Stomach smooth muscle (tissue), 2 donors: ENCODE measurements at regions not wholly inside any gene's neighbourhood (a gene's known extent, or its start where the extent isn't known, plus 50 kb on each side); places are given as distances from the start of the nearest gene placed in this dataset.

Source experiments
- H3K27ac ChIP-seq: one replicate; pipeline ENCODE4 v1.7.0; 2013; ENCODE audit warnings: mild to moderate bottlenecking, low read length, inconsistent platforms
- H3K27me3 ChIP-seq, 2 donors: one replicate each; pipeline ENCODE4 v1.7.0; 2013; ENCODE audit warnings: low read length in 2 of 2; ENCODE audit not compliant: insufficient read depth in 2 of 2, control insufficient read depth in 1 of 2
- H3K36me3 ChIP-seq, 2 donors: one replicate each; pipeline ENCODE4 v1.7.0; 2013; ENCODE audit warnings: low read length in 2 of 2; ENCODE audit not compliant: control insufficient read depth in 2 of 2, insufficient read depth in 2 of 2
- H3K4me1 ChIP-seq: one replicate; pipeline ENCODE4 v1.7.0; 2013; ENCODE audit warnings: low read length; ENCODE audit not compliant: control insufficient read depth, insufficient read depth
- H3K4me3 ChIP-seq, 2 donors: one replicate each; pipeline ENCODE4 v1.7.0; 2013; ENCODE audit warnings: low read length in 2 of 2
- H3K9ac ChIP-seq, 2 donors: one replicate each; pipeline ENCODE4 v1.7.0; 2013; ENCODE audit warnings: low read length in 2 of 2, mild to moderate bottlenecking in 1 of 2
- H3K9me3 ChIP-seq, 2 donors: one replicate each; pipeline ENCODE4 v1.7.0; 2013; ENCODE audit warnings: low read length in 2 of 2; ENCODE audit not compliant: control insufficient read depth in 2 of 2
- donor health status: healthy.
- donor health status: Pancreatic carcinoma.

DNA sequence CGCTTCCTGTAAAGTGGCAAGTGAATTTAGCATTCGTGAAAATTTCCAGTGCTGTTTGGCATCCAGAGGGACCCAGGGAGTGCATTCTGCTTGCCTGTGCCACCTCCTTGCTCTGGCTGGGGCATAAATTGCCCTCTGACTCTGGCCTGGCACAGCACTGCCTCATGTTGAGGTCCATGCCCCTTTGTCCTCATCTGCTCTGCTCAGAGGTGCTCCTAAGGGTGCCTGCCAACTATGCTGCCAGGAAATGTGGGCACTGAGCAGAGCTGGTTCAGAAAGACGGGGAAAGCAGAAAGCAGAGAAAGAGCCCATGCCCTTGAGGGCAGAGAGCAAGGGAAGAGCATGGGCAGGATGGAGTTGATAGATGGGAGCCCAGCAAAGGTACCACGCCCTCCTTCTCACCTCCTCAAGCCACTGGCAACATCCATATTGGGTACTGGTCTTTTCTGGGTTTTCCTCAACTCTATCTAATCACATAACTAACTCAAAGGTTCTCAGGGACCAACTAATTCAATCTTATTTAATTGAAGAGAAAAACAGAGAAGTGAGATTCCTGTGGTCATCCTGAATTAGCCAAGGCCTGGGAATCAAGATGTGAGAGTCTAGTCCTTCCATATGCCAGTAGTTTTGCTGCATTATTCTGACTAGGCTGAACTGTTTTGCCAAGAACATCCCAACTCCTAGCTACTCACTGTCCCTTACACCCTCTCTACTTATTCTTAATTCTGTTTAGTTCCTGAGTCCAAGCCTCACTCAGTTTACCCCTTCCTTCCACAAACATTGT lies 441.5 kb upstream of the TNP1 start:
- no peaks in the 10 kb centered on the region for H3K4me1 ChIP-seq
- H3K36me3 ChIP-seq, result no peaks in the 10 kb centered on the region
- no peak overlapping the region for H3K9ac ChIP-seq
- no peak overlapping the region for H3K27ac ChIP-seq
- H3K9me3 ChIP-seq, result no peaks in the 10 kb centered on the region
- H3K27me3 ChIP-seq, result no peaks in the 10 kb centered on the region
- no peak overlapping the region for H3K4me3 ChIP-seq

- Histone ChIP-seq H3K9me3 (no peaks in the 10 kb centered on the region), H3K27me3 (no peaks in the 10 kb centered on the region), H3K9ac (no peak overlapping the region), H3K4me3 (no peak overlapping the region), H3K4me1 (no peaks in the 10 kb centered on the region), H3K36me3 (no peaks in the 10 kb centered on the region), H3K27ac (no peak overlapping the region)
Observed at GRCh38 chr2:217299590-217299989, 439.7 kb upstream of the TNP1 start.

DNA sequence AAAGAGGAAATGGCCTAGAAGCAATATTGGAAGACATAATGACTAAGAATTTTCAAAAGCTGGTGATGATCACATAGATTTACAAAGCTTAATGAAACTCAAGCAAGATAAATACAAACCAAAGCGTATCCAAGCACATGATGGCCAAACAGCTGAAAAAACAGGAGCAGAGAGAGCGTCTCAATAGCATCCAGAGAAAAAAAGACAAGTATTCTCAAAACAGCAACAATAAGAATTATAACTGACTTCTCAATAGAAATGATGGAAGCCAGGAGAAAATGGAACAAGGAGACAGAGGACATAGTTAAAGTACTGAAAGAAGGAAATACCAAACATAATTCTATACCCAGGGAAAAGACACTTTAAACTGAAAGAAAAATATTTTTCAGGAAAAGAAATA lies 437.2 kb upstream of the TNP1 start:
- peaks cover 5% of the 10 kb centered on the region for H3K4me1 ChIP-seq
- no peak overlapping the region for H3K4me3 ChIP-seq
- no peak overlapping the region for H3K9ac ChIP-seq
- no peaks in the 10 kb centered on the region for H3K36me3 ChIP-seq
- H3K27me3 ChIP-seq, result no peaks in the 10 kb centered on the region
- H3K27ac ChIP-seq, result no peak overlapping the region
- H3K9me3 ChIP-seq, result no peaks in the 10 kb centered on the region

GRCh38 chr2:217294818-217295217 lies 435.0 kb upstream of the TNP1 start:
- Histone ChIP-seq H3K36me3 (no peaks in the 10 kb centered on the region), H3K9me3 (no peaks in the 10 kb centered on the region), H3K27ac (no peak overlapping the region), H3K4me1 (peaks cover 6% of the 10 kb centered on the region), H3K27me3 (no peaks in the 10 kb centered on the region), H3K4me3 (no peak overlapping the region), H3K9ac (no peak overlapping the region)

DNA sequence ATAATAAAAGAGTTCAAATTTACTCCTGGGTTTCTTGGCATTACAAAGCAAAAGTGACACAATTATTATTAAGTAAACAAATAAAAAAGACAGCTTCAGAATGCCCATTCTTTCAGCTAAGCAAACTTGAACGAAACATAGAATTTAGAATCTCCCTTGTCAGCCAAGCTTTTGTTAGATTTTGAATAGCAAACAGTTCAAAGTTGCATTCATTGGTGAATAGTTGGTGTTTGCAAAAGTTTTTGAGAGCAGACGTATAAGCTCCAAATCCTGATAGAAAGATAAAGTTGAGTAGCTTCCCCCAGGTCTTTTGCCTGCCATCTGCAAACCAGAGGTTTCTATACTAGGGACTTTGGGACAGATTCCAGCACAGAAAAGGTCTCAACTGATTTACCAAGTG lies 434.3 kb upstream of the TNP1 start:
- no peak overlapping the region for H3K27ac ChIP-seq
- H3K27me3 ChIP-seq, result no peaks in the 10 kb centered on the region
- no peaks in the 10 kb centered on the region for H3K36me3 ChIP-seq
- no peak overlapping the region for H3K9ac ChIP-seq
- H3K4me3 ChIP-seq, result no peak overlapping the region
- H3K9me3 ChIP-seq, result no peaks in the 10 kb centered on the region
- H3K4me1 ChIP-seq, result peaks cover 11% of the 10 kb centered on the region

DNA sequence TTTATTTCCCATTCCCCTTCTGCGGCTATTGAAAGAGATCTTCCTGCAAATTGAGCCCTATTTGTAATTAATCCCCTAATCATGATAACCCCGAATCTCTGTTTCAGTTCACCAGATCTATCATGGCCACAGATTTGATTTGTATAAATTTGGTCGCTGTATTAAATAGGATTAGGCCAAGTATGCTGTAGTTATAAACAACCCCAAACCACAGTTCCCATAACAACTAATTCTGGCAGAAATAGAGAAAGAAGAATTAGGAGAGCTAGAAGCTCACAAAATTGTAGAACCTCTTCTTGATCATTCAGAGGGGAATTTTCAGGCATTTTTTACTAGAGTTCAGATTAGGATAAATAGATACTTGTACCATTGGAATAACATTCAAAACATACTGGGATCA lies 433.7 kb upstream of the TNP1 start:
- H3K36me3 ChIP-seq, result no peaks in the 10 kb centered on the region
- H3K27ac ChIP-seq, result no peak overlapping the region
- H3K9ac ChIP-seq, result no peak overlapping the region
- no peak overlapping the region for H3K4me3 ChIP-seq
- no peaks in the 10 kb centered on the region for H3K27me3 ChIP-seq
- no peaks in the 10 kb centered on the region for H3K9me3 ChIP-seq
- H3K4me1 ChIP-seq, result peaks cover 13% of the 10 kb centered on the region

DNA sequence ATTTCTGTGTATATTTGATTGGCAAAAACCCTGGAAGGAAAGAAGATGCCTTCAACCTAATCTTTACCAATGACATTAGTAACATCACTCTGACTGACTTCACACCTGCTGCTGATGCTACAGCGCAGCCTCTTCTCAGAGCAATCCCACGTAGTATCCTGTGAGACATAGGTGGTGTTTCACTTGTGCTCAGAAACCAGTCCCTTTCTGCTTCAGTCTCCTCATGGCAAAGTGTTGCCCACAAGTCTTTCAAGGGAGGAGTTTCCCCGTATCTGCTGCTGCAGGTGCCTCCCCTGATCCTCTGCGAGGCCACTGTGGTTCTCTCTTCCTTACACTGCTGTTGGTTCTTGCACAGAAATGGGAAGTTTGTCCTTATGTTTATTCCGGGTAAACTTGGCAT lies 433.2 kb upstream of the TNP1 start:
- Histone ChIP-seq H3K9ac (no peak overlapping the region), H3K4me3 (no peak overlapping the region), H3K27me3 (no peaks in the 10 kb centered on the region), H3K36me3 (no peaks in the 10 kb centered on the region), H3K9me3 (no peaks in the 10 kb centered on the region), H3K4me1 (peaks cover 13% of the 10 kb centered on the region), H3K27ac (no peak overlapping the region)

DNA sequence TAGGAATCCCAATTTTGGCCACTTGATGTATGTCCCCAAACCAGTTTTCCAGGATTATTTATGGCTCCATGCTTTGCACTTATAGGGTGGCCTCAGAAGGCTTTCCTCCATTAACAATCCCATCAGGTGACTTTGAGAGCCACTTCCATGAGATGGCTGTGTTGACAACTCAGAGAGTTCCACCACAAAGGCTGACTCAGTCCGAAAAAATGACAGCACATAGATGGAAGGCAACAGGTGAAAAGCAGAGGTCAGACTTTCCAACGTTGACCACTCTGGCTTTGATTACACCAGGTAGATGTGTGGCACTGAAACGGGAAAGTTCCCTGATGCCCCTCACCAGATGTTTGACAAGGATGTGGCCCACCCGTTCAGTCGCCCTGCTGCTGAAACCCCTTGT lies 431.4 kb upstream of the TNP1 start:
- Histone ChIP-seq H3K9me3 (no peaks in the 10 kb centered on the region), H3K27ac (no peak overlapping the region), H3K4me1 (peaks cover 13% of the 10 kb centered on the region), H3K36me3 (no peaks in the 10 kb centered on the region), H3K27me3 (no peaks in the 10 kb centered on the region), H3K9ac (no peak overlapping the region), H3K4me3 (no peak overlapping the region)

GRCh38 chr2:217290467-217290866 lies 430.6 kb upstream of the TNP1 start:
- no peaks in the 10 kb centered on the region for H3K9me3 ChIP-seq
- H3K9ac ChIP-seq, result no peak overlapping the region
- H3K4me3 ChIP-seq, result no peak overlapping the region
- H3K4me1 ChIP-seq, result peaks cover 13% of the 10 kb centered on the region
- no peaks in the 10 kb centered on the region for H3K27me3 ChIP-seq
- H3K27ac ChIP-seq, result no peak overlapping the region
- no peaks in the 10 kb centered on the region for H3K36me3 ChIP-seq

- peak overlapping the region; percentile 53 for H3K27ac ChIP-seq
- H3K4me1 ChIP-seq, result peaks cover 13% of the 10 kb centered on the region
- H3K9ac ChIP-seq, result peak overlapping the region in 1 of 2 donors; percentile 13
- H3K36me3 ChIP-seq, result no peaks in the 10 kb centered on the region
- H3K4me3 ChIP-seq, result no peak overlapping the region
- H3K27me3 ChIP-seq, result no peaks in the 10 kb centered on the region
- H3K9me3 ChIP-seq, result no peaks in the 10 kb centered on the region
Observed at GRCh38 chr2:217289907-217290280, 430.0 kb upstream of the TNP1 start.

GRCh38 chr2:217289177-217289906 lies 429.5 kb upstream of the TNP1 start:
- peak overlapping the region; percentile 53 for H3K27ac ChIP-seq

More at GRCh38 chr2:217289177-217289906, 429.5 kb upstream of the TNP1 start:
- Histone ChIP-seq H3K9ac (peak overlapping the region in 1 of 2 donors; percentile 13), H3K9me3 (no peaks in the 10 kb centered on the region), H3K36me3 (no peaks in the 10 kb centered on the region), H3K4me3 (no peak overlapping the region), H3K4me1 (peaks cover 15% of the 10 kb centered on the region), H3K27me3 (no peaks in the 10 kb centered on the region)
